GM12878 (cell line): ENCODE measurements at regions not wholly inside any gene's neighbourhood (a gene's known extent, or its start where the extent isn't known, plus 50 kb on each side); places are given as distances from the start of the nearest gene placed in this dataset.

ENCODE experiments used
- ATAC-seq: fragments of 200-7000 bp; cut with Tn5 transposase; 3 replicates; pipeline ENCODE4 v1.9.1; 2020; ENCODE audit warnings: mild to moderate bottlenecking, moderate library complexity
- BruUV-seq: library from RNA; stranded (reverse); fragments of 400-500 nt; replicated peaks from 2 replicates; lab custom pipeline; 2021; lab: Mats Ljungman, UMichigan
- CTCF ChIA-PET: fragments of 300-600 bp; sonication (Branson Sonifier 250); formaldehyde crosslinking; extraction: SDS; loops from one replicate; lab custom pipeline; 2021; ENCODE audit warnings: inconsistent platforms; lab: Yijun Ruan, JAX
- POLR2A ChIA-PET: fragments of 350-600 bp; formaldehyde crosslinking; extraction: SDS; loops from one replicate; lab custom pipeline; 2021; ENCODE audit warnings: inconsistent platforms; lab: Charles Lee
- RAD21 ChIA-PET: fragments of 300-600 bp; sonication (Branson Sonifier 250); formaldehyde crosslinking; loops from one replicate; lab custom pipeline; 2023; ENCODE audit warnings: antibody characterized with exemption; ENCODE audit not compliant: unreplicated experiment; lab: Charles Lee
- SMC1A ChIA-PET: fragments of 300-600 bp; sonication (Branson Sonifier 250); formaldehyde crosslinking; loops from one replicate; lab custom pipeline; 2023; ENCODE audit not compliant: unreplicated experiment, uncharacterized antibody; lab: Charles Lee
- DNase-seq: peaks from one replicate; pipeline ENCODE4 v3.0.0-alpha.2; 2011; ENCODE audit warnings: low read depth, low spot score
- FAIRE-seq: peaks from 3 replicates; lab custom pipeline; 2011; peaks lifted over from hg19 to GRCh38; lab: Jason Lieb, UNC
- H2AFZ ChIP-seq: 2 replicates; pipeline ENCODE4 v1.6.0; 2011; ENCODE audit warnings: low read depth, low read length, control low read depth; ENCODE audit not compliant: control insufficient read depth
- H3K27ac ChIP-seq: 2 replicates; pipeline ENCODE4 v1.5.1; 2011; ENCODE audit warnings: control low read depth; ENCODE audit not compliant: control insufficient read depth, insufficient read depth
- H3K27me3 ChIP-seq, 2 experiments: replicated peaks in 1 of 2; 2 replicates each; pipeline versions ENCODE4 v1.6.0 to v1.6.1; 2011; ENCODE audit warnings: low read length in 1 of 2; ENCODE audit not compliant: control insufficient read depth in 2 of 2, insufficient read depth in 2 of 2
- H3K36me3 ChIP-seq, 2 experiments: 2 replicates each; pipeline ENCODE4 v1.5.1; 2011; ENCODE audit warnings: low read length in 1 of 2; ENCODE audit not compliant: control insufficient read depth in 2 of 2, insufficient read depth in 2 of 2
- H3K4me1 ChIP-seq: 2 replicates; pipeline ENCODE4 v1.6.1; 2011; ENCODE audit warnings: mild to moderate bottlenecking, low read length, moderate library complexity, mixed read lengths; ENCODE audit not compliant: control insufficient read depth, insufficient read depth
- H3K4me2 ChIP-seq: 2 replicates; pipeline ENCODE4 v1.6.0; 2011; ENCODE audit warnings: control low read depth; ENCODE audit not compliant: control insufficient read depth, insufficient read depth
- H3K4me3 ChIP-seq: fragments of 200-600 bp; sonication (generic); 2 replicates; pipeline ENCODE4 v1.5.1; 2016
- H3K79me2 ChIP-seq: 2 replicates; pipeline ENCODE4 v1.6.0; 2011; ENCODE audit warnings: low read length; ENCODE audit not compliant: control insufficient read depth, insufficient read depth
- H3K9ac ChIP-seq: 2 replicates; pipeline ENCODE4 v1.8.0; 2011; ENCODE audit warnings: low read length, control low read depth, mixed read lengths; ENCODE audit not compliant: control insufficient read depth, insufficient read depth
- H3K9me3 ChIP-seq: replicated peaks from 3 replicates; pipeline ENCODE4 v1.5.1; 2011; ENCODE audit warnings: mild to moderate bottlenecking, low read length; ENCODE audit not compliant: control insufficient read depth, insufficient read depth
- H4K20me1 ChIP-seq: 2 replicates; pipeline ENCODE4 v1.6.0; 2011; ENCODE audit not compliant: control insufficient read depth, insufficient read depth
- ELK1 ChIP-seq: IDR thresholded peaks from 2 replicates; pipeline ENCODE4 v1.6.1; 2012; ENCODE audit warnings: low read depth, low read length, improper control_type of control experiment
- GABPA ChIP-seq: IDR thresholded peaks from 2 replicates; pipeline ENCODE4 v1.6.1; 2014; ENCODE audit warnings: antibody characterized with exemption, low read depth, mild to moderate bottlenecking, inconsistent platforms
- HSF1 ChIP-seq: fragments of 150-350 bp; IDR thresholded peaks from 2 replicates; pipeline ENCODE4 v1.6.1; 2014; ENCODE audit warnings: mild to moderate bottlenecking, low read depth, low read length
- JUNB ChIP-seq: IDR thresholded peaks from 2 replicates; pipeline ENCODE4 v1.6.1; 2016; ENCODE audit warnings: antibody characterized with exemption, mild to moderate bottlenecking
- MTA2 ChIP-seq: fragments of 450-650 bp; IDR thresholded peaks from 2 replicates; pipeline ENCODE4 v1.6.1; 2016; ENCODE audit warnings: low read depth, mild to moderate bottlenecking, moderate library complexity
- MXI1 ChIP-seq: fragments of 150-350 bp; IDR thresholded peaks from 2 replicates; pipeline ENCODE4 v1.6.1; 2011; ENCODE audit warnings: low read depth, mild to moderate bottlenecking, inconsistent platforms, low read length, improper control_type of control experiment
- NFYA ChIP-seq: IDR thresholded peaks from 2 replicates; pipeline ENCODE4 v1.6.1; 2011; ENCODE audit warnings: low read depth, mild to moderate bottlenecking, low read length, improper control_type of control experiment, borderline replicate concordance
- PAX8 ChIP-seq: fragments of 450-650 bp; IDR thresholded peaks from 2 replicates; pipeline ENCODE4 v1.6.1; 2017; ENCODE audit warnings: mild to moderate bottlenecking, moderate library complexity
- RAD21 ChIP-seq: IDR thresholded peaks from 2 replicates; pipeline ENCODE4 v1.6.1; 2011; ENCODE audit warnings: mild to moderate bottlenecking, low read depth, low read length, moderate library complexity; ENCODE audit not compliant: insufficient read depth
- SIN3A ChIP-seq: IDR thresholded peaks from 2 replicates; pipeline ENCODE4 v1.6.1; 2012; ENCODE audit warnings: low read depth, low read length, improper control_type of control experiment
- SIX5 ChIP-seq: IDR thresholded peaks from 2 replicates; pipeline ENCODE4 v1.6.1; 2011; ENCODE audit warnings: mild to moderate bottlenecking, low read depth, low read length, moderate library complexity; ENCODE audit not compliant: severe bottlenecking
- SMARCA5 ChIP-seq: fragments of 450-650 bp; IDR thresholded peaks from 2 replicates; pipeline ENCODE4 v1.6.1; 2017; ENCODE audit warnings: mild to moderate bottlenecking
- SREBF2 ChIP-seq: IDR thresholded peaks from 2 replicates; pipeline ENCODE4 v1.6.1; 2012; ENCODE audit warnings: mild to moderate bottlenecking, low read length
- SUZ12 ChIP-seq: fragments of 200-600 bp; sonication (generic); IDR thresholded peaks from one replicate; pipeline ENCODE4 v1.6.1; 2018; ENCODE audit warnings: antibody characterized with exemption, mild to moderate bottlenecking; ENCODE audit not compliant: unreplicated experiment
- YBX1 ChIP-seq: fragments of 450-650 bp; IDR thresholded peaks from 2 replicates; pipeline ENCODE4 v1.6.1; 2016; ENCODE audit warnings: antibody characterized with exemption
- WGBS: methylation state at CpG from one replicate; pipeline ENCODE4 v1.1.6; 2016; ENCODE audit warnings: low lambda C conversion rate; ENCODE audit not compliant: insufficient replicate concordance, insufficient coverage; ENCODE audit errors: missing lambda C conversion rate; 5-methylcytosine and 5-hydroxymethylcytosine counted together
- in situ Hi-C: fragments of 300-500 bp; cut with MboI; formaldehyde crosslinking; loops from 9 replicates; pipeline ENCODE4 v1.14.3; 2018; ENCODE audit warnings: mixed read lengths
- intact Hi-C: fragments of 100-400 bp; cut with micrococcal nuclease; formaldehyde crosslinking; loops from one replicate; pipeline ENCODE4 v1.14.2; 2022; ENCODE audit not compliant: unreplicated experiment
- TF ChIP-seq, protein P1 (sequence below): IDR thresholded peaks from 2 replicates; pipeline ENCODE4 v1.6.1; 2011; ENCODE audit warnings: mild to moderate bottlenecking, low read depth, low read length, moderate library complexity; ENCODE audit not compliant: insufficient replicate concordance
- TF ChIP-seq, protein P2 (sequence below): fragments of 450-650 bp; IDR thresholded peaks from 2 replicates; pipeline ENCODE4 v1.6.1; 2018; ENCODE audit warnings: borderline replicate concordance, mild to moderate bottlenecking; ENCODE audit not compliant: partially characterized antibody

DNA sequence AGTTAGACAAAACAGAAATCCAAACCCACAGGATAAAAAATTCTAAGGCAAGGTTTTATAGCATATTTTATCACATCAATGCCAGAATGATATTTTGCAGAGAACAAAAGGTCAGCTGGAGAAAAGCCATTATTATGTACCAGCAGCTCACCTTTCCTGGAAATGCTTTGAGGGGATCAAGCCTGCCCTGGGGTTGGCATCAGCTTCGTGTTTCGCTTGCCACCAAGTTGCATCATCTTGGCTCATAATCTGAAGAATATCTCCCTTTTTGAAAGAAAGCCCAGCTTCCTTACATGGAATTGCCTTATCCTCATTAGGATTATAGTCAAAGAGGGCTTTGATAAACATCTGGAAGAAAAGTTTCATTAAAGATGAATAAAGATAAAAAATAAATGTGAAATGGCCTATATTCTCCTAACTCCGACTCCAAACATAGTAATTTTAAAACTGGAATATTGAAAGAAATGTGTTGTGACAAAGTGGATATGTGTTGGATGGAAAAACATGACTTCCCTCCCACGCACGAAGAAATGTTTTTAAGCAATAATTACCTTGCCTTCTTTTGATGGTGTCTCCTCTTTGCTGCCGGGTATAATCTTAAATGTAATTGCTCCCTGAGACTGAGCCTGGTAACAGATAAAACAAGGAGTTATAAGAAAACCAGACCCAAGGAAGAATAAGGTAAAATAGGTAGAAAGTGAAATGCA is 121.3 kb upstream of the ODAD2 start (continued):
- no peak for TF ChIP-seq NFYA
- no peak for TF ChIP-seq MXI1
- TF ChIP-seq, protein P1, sequence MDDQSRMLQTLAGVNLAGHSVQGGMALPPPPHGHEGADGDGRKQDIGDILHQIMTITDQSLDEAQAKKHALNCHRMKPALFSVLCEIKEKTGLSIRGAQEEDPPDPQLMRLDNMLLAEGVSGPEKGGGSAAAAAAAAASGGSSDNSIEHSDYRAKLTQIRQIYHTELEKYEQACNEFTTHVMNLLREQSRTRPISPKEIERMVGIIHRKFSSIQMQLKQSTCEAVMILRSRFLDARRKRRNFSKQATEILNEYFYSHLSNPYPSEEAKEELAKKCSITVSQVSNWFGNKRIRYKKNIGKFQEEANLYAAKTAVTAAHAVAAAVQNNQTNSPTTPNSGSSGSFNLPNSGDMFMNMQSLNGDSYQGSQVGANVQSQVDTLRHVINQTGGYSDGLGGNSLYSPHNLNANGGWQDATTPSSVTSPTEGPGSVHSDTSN, result no peak
- TF ChIP-seq, all 136 proteins: peak for 0

- no peak for DNase-seq
- no peaks in the 10 kb centered on the region for H3K79me2 ChIP-seq
- H3K4me1 ChIP-seq, result no peaks in the 10 kb centered on the region
- in situ Hi-C loops, result no loop called here
- no peaks in the 10 kb centered on the region for H4K20me1 ChIP-seq
- BruUV-seq, result no TSS peak
- H2AFZ ChIP-seq, result no peak overlapping the region
- H3K4me3 ChIP-seq, result no peak overlapping the region
- H3K27ac ChIP-seq, result no peak overlapping the region
- H3K9me3 ChIP-seq, result no peaks in the 10 kb centered on the region
- intact Hi-C loops, result no loop called here
- ChIA-PET CTCF (no interaction called here), POLR2A (no interaction called here), SMC1A (interaction anchor here (1.0 kb wide), 1 partner anchor 36 kb away, joined by 3 read pairs; no protein-coding TSS in a partner anchor), RAD21 (no interaction called here)
- H3K4me2 ChIP-seq, result no peak overlapping the region
- no peak for FAIRE-seq
- no peak overlapping the region for H3K9ac ChIP-seq
- no peak for ATAC-seq
- WGBS, result 67% methylated on average over 1 of the region's 1 CpG
- TF ChIP-seq YBX1 (no peak), GABPA (no peak), SMARCA5 (no peak), JUNB (no peak), SUZ12 (no peak), SREBF2 (no peak), HSF1 (no peak), MTA2 (no peak), SIX5 (no peak), PAX8 (no peak), RAD21 (no peak), ELK1 (no peak), SIN3A (no peak)
- TF ChIP-seq, protein P2, sequence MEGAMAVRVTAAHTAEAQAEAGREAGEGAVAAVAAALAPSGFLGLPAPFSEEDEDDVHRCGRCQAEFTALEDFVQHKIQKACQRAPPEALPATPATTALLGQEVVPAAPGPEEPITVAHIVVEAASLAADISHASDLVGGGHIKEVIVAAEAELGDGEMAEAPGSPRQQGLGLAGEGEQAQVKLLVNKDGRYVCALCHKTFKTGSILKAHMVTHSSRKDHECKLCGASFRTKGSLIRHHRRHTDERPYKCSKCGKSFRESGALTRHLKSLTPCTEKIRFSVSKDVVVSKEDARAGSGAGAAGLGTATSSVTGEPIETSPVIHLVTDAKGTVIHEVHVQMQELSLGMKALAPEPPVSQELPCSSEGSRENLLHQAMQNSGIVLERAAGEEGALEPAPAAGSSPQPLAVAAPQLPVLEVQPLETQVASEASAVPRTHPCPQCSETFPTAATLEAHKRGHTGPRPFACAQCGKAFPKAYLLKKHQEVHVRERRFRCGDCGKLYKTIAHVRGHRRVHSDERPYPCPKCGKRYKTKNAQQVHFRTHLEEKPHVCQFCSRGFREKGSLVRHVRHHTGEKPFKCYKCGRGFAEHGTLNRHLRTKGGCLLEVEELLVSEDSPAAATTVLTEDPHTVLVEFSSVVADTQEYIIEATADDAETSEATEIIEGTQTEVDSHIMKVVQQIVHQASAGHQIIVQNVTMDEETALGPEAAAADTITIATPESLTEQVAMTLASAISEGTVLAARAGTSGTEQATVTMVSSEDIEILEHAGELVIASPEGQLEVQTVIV, result no peak
- no peaks in the 10 kb centered on the region for H3K27me3 ChIP-seq
- H3K36me3 ChIP-seq, result no peaks in the 10 kb centered on the region
Measured at GRCh38 chr10:28118985-28119628, 120.2 kb upstream of the ODAD2 start.
